Inflammatory macrophage (primary cell): ENCODE measurements at regions not wholly inside any gene's neighbourhood (a gene's known extent, or its start where the extent isn't known, plus 50 kb on each side); places are given as distances from the start of the nearest gene placed in this dataset.
A peak's percentile ranks its signal among the peaks of the same experiment; 100 is the strongest.

Experiments
- DNase-seq, 2 donors: peaks; one replicate each; pipeline ENCODE4 v3.0.0-alpha.2; 2020 to 2022

DNA sequence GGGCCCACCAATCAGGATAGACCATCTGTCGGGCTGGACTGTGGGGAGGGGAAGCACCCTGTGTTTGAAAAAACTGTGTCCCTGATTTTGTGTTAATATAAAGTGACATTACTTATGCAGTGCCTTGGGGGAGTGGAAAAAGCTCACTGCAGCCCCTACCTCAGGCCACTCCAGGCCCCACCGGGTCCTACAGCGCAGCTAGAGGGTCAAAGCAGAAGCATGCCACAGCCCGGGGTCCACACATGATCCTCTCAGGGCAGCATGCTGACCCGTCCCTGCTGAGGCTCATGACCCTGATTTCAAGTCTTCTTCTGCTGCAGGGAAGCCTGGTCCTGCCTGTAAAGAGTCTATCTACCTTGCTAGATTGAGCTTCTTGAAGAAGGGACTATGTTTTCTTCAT lies 133.0 kb upstream of the PLCB4 start:
- no peak for DNase-seq

GRCh38 chr20:8938532-8938931 lies 130.4 kb upstream of the PLCB4 start:
- no peak for DNase-seq

DNA sequence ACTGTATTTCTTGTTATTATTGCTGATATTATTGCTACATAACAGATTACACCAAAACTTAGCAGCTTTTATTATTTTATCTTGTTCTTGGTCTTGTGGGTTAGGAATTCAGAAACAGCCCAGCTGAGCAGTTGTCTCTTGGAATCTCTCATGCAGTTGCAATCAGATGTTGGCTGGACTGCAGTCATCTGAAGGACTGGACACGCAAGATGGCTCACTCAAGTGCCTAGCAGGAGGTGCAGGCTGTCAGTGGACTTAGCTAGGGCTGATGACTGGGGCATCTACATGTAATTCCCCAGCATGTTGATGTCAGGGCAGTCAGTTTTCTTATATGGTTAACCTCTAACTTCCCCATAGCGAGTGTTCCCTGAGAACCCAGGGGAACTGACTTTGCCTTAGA lies 128.6 kb upstream of the PLCB4 start:
- DNase-seq = peak in 1 of 2 donors; percentile 20

DNA sequence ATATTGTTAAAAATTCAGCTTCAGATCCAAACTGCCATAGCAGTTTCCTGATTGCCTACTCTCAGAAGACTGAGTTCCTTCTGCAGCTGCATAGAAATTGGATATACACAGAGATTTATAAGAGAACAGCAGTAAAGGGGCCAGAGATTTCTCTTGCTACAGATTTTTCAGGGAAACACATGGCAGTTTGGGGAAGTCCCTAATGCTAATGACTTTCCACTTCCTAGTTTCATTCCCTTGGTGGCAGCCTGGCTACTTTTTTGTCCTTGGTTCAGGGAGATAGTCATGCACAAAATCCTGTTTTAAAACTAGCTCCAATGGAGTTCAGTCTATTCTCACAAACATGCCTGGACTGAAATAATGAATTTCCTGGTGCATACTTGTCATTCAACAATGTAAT lies 125.3 kb upstream of the PLCB4 start:
- DNase-seq = peak; percentile 50 to 65

DNA sequence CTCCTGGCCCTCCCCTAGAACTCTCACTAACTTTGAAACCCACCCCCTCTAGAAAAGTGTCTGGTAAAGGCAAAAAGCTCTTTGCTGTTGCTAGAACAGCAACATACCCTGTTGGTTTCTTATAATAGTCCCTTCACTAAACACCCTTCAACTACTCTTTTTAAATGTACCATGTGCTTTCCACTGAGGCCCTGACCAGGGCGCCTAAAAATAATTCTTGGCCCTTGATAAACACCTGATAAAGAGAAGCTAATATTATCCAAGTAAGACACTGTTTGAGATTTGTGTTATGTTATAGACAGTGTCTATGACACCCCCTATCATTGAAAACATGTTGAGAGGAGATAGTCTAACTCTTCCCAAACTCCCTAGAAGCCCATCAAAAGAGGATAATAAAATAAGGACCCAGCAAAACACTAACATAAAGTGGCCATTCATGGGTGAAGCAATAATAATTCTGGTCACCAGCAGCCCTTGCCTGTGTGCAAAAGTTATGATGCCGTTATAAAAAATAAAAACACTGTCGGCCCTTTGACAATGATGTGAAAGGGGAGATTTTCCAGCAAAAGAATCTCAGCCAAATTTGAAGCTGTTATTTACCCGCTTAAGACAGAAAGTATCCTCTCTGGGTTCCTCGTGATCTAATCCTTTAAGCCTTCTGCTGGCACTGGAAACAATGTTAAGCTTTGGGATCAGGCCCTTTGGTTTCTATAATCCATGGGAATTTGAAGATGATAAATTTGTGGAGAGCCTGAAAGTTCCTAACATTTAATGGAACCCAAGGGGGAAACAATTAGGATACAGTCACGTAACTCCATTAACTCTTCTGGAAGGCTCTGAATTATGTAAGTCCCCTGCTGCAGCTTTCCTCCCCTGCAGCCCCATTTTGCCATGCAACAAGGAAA lies 122.6 kb upstream of the PLCB4 start:
- DNase-seq = no peak

DNA sequence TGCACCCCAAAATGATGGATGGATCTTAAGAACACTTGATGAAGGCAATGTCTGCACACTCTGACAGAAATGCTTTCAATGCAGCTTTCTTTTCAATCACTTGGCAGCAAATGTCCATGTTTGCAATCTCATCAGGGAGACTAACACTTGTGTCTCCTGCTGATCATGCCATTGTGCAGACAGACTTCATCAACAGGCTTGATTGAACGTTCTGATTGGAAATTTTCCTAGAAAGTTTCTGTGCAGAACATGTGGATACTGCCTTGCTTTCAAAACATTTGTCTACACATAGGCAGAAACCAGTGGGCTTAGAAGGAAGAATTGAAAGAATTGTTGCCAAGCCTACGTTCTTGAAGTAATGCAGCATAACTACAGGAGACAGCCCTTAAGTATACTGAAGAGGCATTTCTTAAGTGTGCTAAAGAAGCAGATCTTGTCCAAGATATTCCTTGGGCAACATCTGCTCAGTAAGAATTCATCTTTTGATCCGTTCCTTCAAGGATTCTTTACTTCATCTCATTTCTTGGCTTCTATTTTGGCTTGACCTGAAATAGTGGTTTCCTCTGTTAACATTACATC lies 120.4 kb upstream of the PLCB4 start:
- no peak for DNase-seq

DNA sequence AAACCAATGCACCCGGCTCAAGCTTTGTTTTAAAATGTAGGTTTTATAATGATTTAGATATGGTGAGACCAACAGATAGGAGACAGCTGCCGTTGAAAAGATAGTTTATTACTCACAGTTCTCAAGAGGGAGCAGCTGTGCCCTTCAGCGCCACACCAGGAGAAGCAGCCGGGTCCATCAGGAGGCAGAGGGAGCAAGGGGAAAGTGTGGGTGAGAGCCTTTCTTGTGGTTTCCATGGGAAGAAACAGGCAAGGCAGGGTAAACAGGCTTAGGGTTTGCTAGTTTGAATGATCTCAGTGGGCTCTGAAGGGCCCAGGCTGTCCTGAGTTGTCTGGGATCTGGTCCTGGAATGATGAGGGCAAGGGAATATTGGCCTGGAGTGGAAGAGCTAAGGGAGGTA lies 117.7 kb upstream of the PLCB4 start:
- no peak for DNase-seq

GRCh38 chr20:8952721-8953120 lies 116.2 kb upstream of the PLCB4 start:
- DNase-seq = no peak

- DNase-seq = no peak
These were observed 115.6 kb upstream of the PLCB4 start for GRCh38 chr20:8953300-8953699.

GRCh38 chr20:8960241-8960640 lies 108.6 kb upstream of the PLCB4 start:
- DNase-seq = no peak

GRCh38 chr20:8963330-8963729 lies 105.6 kb upstream of the PLCB4 start:
- DNase-seq = no peak

DNA sequence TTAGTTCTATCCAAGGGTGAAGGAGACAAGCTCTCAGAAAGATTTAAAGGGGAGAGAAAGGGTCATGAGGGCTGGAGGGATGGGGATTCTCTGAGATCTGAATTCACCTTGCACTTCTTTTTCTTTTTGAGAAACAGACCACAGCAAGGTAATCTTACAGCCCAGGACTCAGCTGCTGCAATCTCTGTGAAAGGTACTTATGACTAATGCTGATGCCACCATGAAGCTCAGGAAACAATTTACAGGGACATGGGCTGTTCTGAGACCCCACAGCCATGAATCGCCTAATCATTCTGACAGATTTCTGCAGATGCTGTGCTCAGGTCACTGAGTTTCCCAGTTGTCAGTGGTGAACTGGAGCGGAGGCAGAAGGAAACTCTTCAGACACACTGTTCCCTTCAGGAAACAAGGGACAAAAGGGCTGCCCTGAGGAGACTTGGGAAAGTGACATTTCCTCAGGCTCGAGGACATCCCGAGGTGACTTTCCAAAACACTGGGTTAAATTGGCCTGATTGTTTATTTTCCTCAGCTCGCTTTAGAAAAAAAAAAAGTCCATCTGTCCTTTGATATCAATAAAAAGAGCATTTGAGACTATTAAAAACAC lies 103.8 kb upstream of the PLCB4 start:
- no peak for DNase-seq

- DNase-seq = no peak
These were observed 101.1 kb upstream of the PLCB4 start for GRCh38 chr20:8967641-8968245.

GRCh38 chr20:8969146-8969583 lies 99.7 kb upstream of the PLCB4 start:
- DNase-seq = no peak

DNA sequence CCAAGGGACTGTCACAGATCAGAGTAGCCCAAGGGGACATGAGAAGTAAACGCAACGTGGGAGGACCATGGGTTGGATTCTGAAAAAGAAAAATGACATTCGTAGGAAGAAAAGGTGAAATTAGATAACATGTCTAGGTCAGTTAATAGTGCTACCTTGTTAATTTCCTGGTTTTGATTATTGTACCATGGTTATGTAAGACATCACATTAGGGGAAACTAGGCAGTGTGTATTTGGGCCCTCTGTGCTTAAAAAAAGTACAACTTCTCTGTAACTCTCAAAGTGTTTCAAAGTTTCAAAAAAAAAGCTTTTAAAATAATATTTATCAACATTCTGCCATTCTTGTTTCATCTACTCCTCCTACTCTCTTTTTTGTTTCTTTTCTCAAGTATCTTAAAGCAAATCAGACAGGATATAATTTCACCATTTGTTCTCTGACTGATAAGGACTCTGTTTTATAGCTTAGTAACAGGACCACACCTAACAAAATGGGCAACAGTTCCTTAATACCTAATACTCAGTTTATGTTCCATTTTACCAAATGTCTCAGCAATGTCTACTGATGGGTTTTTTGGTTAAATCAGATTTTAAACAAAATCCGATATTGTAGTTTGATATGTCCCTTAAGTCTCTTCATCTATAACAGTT lies 97.1 kb upstream of the PLCB4 start:
- DNase-seq = no peak

- no peak for DNase-seq
These were observed 95.8 kb upstream of the PLCB4 start for GRCh38 chr20:8972963-8973705.

- DNase-seq = no peak
These were observed 94.7 kb upstream of the PLCB4 start for GRCh38 chr20:8974009-8974708.

- DNase-seq = no peak
These were observed 87.4 kb upstream of the PLCB4 start for GRCh38 chr20:8981482-8981881.

GRCh38 chr20:8983478-8984345 lies 85.2 kb upstream of the PLCB4 start:
- DNase-seq = no peak

- DNase-seq = no peak
These were observed 82.3 kb upstream of the PLCB4 start for GRCh38 chr20:8986631-8987030.
